Thyroid gland (tissue), 4 donors: ENCODE measurements at regions not wholly inside any gene's neighbourhood (a gene's known extent, or its start where the extent isn't known, plus 50 kb on each side); places are given as distances from the start of the nearest gene placed in this dataset.
"Not testable (repeated sequence)": the region's sequence is repeated elsewhere in the genome, so short reads cannot be mapped to it uniquely, and the experiment has no call there.

Source experiments
- DNase-seq, 2 donors: peaks; one replicate each; pipeline ENCODE4 v3.0.0-alpha.2; 2019
- H3K27ac ChIP-seq, 3 donors: fragments of 200-600 bp; sonication (generic); 1 replicate in 2 of 3; 2 replicates in 1 of 3; pipeline ENCODE4 v1.5.1; 2016 to 2019; ENCODE audit warnings: mild to moderate bottlenecking in 1 of 3, moderate library complexity in 1 of 3
- H3K27me3 ChIP-seq: fragments of 200-600 bp; sonication (generic); one replicate; pipeline ENCODE4 v1.5.1; 2019
- H3K36me3 ChIP-seq, 2 donors: fragments of 200-600 bp; sonication (generic); one replicate each; pipeline ENCODE4 v1.5.1; 2016 to 2019
- H3K4me1 ChIP-seq, 2 donors: fragments of 200-600 bp; sonication (generic); one replicate each; pipeline ENCODE4 v1.5.1; 2017 to 2019
- H3K4me3 ChIP-seq, 3 donors: fragments of 200-600 bp; sonication (generic); replicated peaks in 1 of 3; 1 replicate in 2 of 3; 2 replicates in 1 of 3; pipeline ENCODE4 v1.5.1; 2016; ENCODE audit warnings: mild to moderate bottlenecking in 1 of 3
- H3K9me3 ChIP-seq: fragments of 200-600 bp; sonication (generic); one replicate; pipeline ENCODE4 v1.5.1; 2017
- CTCF ChIP-seq, 6 experiments: fragments of 200-600 bp in 3 of 6; fragments of 450-650 bp in 3 of 6; sonication (generic) in 3 of 6; IDR thresholded peaks; one replicate each; pipeline ENCODE4 v1.5.1; 2016 to 2019; ENCODE audit warnings: antibody characterized with exemption in 6 of 6, mild to moderate bottlenecking in 2 of 6, inconsistent platforms in 1 of 6, moderate library complexity in 1 of 6
- POLR2A ChIP-seq, 2 donors: fragments of 450-650 bp; IDR thresholded peaks; one replicate each; pipeline ENCODE4 v1.6.1; 2017; ENCODE audit warnings: antibody characterized with exemption in 2 of 2, mild to moderate bottlenecking in 2 of 2, moderate library complexity in 1 of 2
- WGBS, 2 donors: methylation state at CpG; one replicate each; pipeline ENCODE4 v1.1.5; 2017; 5-methylcytosine and 5-hydroxymethylcytosine counted together
- intact Hi-C: fragments of 100-400 bp; cut with DNase I; formaldehyde crosslinking; loops from one replicate; pipeline ENCODE4 v1.15.1; 2023

- Histone ChIP-seq H3K36me3 (no peaks in the 10 kb centered on the region), H3K27ac (no peak overlapping the region), H3K27me3 (no peaks in the 10 kb centered on the region), H3K4me1 (no peaks in the 10 kb centered on the region), H3K9me3 (no peaks in the 10 kb centered on the region), H3K4me3 (no peak overlapping the region)
- intact Hi-C loops = no loop called here
- 92 to 94% methylated on average over 1 of the region's 1 CpG for WGBS, 2 donors
- TF ChIP-seq CTCF (IDR thresholded peaks at IDR 0.05) (no peak), POLR2A (IDR thresholded peaks at IDR 0.05) (no peak)
- DNase-seq = no peak
Observed at GRCh38 chr12:25800101-25800500, 158.4 kb upstream of the RASSF8 start.

DNA sequence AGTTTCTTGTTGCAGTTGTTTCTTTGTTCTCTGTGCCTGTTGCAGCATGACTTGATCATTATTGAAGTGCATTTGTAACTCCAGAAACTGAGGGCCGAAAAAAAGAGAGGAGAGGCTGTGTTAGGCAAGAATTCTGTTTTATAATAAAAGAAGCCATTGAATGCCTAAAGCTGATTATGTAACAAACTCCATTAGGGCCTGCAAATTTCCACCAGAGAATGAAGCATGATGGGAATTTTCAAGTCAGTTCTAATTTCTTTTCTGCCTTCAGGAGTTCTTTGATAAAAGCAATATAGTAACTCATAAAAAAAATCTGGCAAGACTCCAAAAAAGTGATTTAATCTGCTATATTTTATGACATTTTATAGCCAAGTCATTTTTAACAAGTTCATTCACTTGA lies 156.7 kb upstream of the RASSF8 start:
- intact Hi-C loops = no loop called here
- Histone ChIP-seq H3K4me1 (no peaks in the 10 kb centered on the region), H3K27me3 (no peaks in the 10 kb centered on the region), H3K9me3 (no peaks in the 10 kb centered on the region), H3K27ac (no peak overlapping the region), H3K36me3 (no peaks in the 10 kb centered on the region), H3K4me3 (no peak overlapping the region)
- TF ChIP-seq CTCF (IDR thresholded peaks at IDR 0.05) (no peak), POLR2A (IDR thresholded peaks at IDR 0.05) (no peak)
- WGBS, 2 donors = 63 to 67% methylated on average over 1 of the region's 1 CpG
- DNase-seq = no peak

GRCh38 chr12:25802143-25802542 lies 156.3 kb upstream of the RASSF8 start:
- Histone ChIP-seq H3K36me3 (no peaks in the 10 kb centered on the region), H3K4me1 (no peaks in the 10 kb centered on the region), H3K4me3 (no peak overlapping the region), H3K9me3 (no peaks in the 10 kb centered on the region), H3K27me3 (no peaks in the 10 kb centered on the region), H3K27ac (no peak overlapping the region)
- intact Hi-C loops = no loop called here
- no peak for TF ChIP-seq POLR2A (IDR thresholded peaks at IDR 0.05)
- TF ChIP-seq CTCF (IDR thresholded peaks at IDR 0.05) = no peak
- no peak for DNase-seq

DNA sequence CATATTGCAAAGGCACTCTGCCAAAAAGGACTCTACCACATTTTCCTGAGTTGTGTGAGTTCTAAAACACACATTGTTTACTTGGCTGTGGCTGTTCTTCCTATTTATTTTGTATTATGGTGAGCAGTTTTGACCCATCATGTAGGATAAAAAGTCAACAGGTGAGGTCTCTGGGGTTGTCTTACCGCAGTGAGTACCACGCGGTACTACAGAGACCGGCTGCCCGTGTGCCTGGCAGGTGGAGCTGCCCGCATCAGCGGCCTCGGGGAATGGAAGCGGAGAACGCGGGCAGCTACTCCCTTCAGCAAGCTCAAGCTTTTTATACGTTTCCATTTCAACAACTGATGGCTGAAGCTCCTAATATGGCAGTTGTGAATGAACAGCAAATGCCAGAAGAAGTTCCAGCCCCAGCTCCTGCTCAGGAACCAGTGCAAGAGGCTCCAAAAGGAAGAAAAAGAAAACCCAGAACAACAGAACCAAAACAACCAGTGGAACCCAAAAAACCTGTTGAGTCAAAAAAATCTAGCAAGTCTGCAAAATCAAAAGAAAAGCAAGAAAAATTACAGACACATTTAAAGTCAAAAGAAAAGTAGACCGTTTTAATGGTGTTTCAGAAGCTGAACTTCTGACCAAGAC lies 155.3 kb upstream of the RASSF8 start:
- H3K27ac ChIP-seq, H3K9me3 ChIP-seq, H3K4me1 ChIP-seq, H3K27me3 ChIP-seq, intact Hi-C loops, H3K4me3 ChIP-seq, H3K36me3 ChIP-seq, DNase-seq: not testable (repeated sequence)
- 91 to 96% methylated on average over 13 of the region's 13 CpGs for WGBS, 2 donors

GRCh38 chr12:25804286-25804685 lies 154.2 kb upstream of the RASSF8 start:
- H3K4me1 ChIP-seq, H3K4me3 ChIP-seq, H3K27ac ChIP-seq, H3K36me3 ChIP-seq, H3K27me3 ChIP-seq, H3K9me3 ChIP-seq, DNase-seq, intact Hi-C loops: not testable (repeated sequence)
- 53 to 55% methylated on average over 4 of the region's 4 CpGs for WGBS, 2 donors

- no peaks in the 10 kb centered on the region for H3K9me3 ChIP-seq
- intact Hi-C loops = no loop called here
- no peak overlapping the region for H3K27ac ChIP-seq
- WGBS, 2 donors = 57 to 67% methylated on average over 1 of the region's 1 CpG
- no peaks in the 10 kb centered on the region for H3K27me3 ChIP-seq
- no peak for TF ChIP-seq POLR2A (IDR thresholded peaks at IDR 0.05)
- H3K4me1 ChIP-seq = no peaks in the 10 kb centered on the region
- no peak for DNase-seq
- no peaks in the 10 kb centered on the region for H3K36me3 ChIP-seq
- H3K4me3 ChIP-seq = no peak overlapping the region
Observed at GRCh38 chr12:25806271-25806670, 152.2 kb upstream of the RASSF8 start.

- no peak for DNase-seq
- no peaks in the 10 kb centered on the region for H3K9me3 ChIP-seq
- TF ChIP-seq CTCF (IDR thresholded peaks at IDR 0.05) (no peak), POLR2A (IDR thresholded peaks at IDR 0.05) (no peak)
- H3K27ac ChIP-seq = no peak overlapping the region
- no peaks in the 10 kb centered on the region for H3K4me1 ChIP-seq
- no peak overlapping the region for H3K4me3 ChIP-seq
- H3K27me3 ChIP-seq = no peaks in the 10 kb centered on the region
- intact Hi-C loops = no loop called here
- no peaks in the 10 kb centered on the region for H3K36me3 ChIP-seq
Observed at GRCh38 chr12:25808604-25809003, 149.9 kb upstream of the RASSF8 start.
